ENCODE measurements at regions not wholly inside any gene's neighbourhood (a gene's known extent, or its start where the extent isn't known, plus 50 kb on each side); places are given as distances from the start of the nearest gene placed in this dataset.

DNA sequence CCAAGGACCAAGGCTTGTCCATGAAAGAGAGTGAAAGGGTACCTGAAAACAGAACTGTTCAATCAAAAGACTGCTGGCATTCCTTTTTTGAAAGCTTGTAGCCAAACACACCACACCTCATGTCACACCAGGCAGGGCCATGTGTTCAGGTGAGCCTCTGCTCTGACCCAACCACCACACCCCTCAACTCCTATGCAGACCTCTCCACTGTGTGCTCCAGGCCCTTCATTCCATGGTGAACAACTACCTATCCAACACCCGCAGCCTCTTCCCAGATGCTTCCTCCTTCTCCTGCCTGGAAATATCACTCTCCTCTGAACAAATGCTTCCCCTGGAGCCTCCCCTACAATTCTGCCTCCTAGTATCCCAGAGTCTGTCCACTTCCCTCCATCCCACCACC lies 166.6 kb downstream of the AVL9 start:
- ATAC-seq = no peak
- POLR2A ChIA-PET = no interaction called here
- no TSS peak for BruUV-seq (replicated peaks)
- CTCF ChIA-PET = no interaction called here
- Histone ChIP-seq H3K4me3 (ENCODE audit: low read depth in 2 of 2, low read length in 2 of 2) (no peak overlapping the region), H3K36me3 (ENCODE audit: control insufficient read depth, insufficient read depth, low read length) (no peaks in the 10 kb centered on the region), H3K4me1 (ENCODE audit: control insufficient read depth, insufficient read depth, low read length) (peaks cover 9% of the 10 kb centered on the region), H3K9me3 (ENCODE audit: control insufficient read depth, insufficient read depth, low read depth, low read length) (peaks cover 4% of the 10 kb centered on the region; the same call in 1 of the 2 replicates), H3K27me3 (ENCODE audit: control insufficient read depth, insufficient read depth, low read length) (no peaks in the 10 kb centered on the region), H3K27ac (ENCODE audit: low read length) (no peak overlapping the region)
- intact Hi-C loops (cut with micrococcal nuclease; ENCODE audit: unreplicated experiment) (loop anchor here (10.0 kb wide), 1 partner anchor 167 kb away; the partner anchor contains the start of genes AVL9 and LSM5), in situ Hi-C loops (cut with HindIII; ENCODE audit: low pct_unique_long_range_greater_than_20kb, low sequenced_read_pairs) (no loop called here)
- TF ChIP-seq POLR2AphosphoS5 (IDR thresholded peaks at IDR 0.05; ENCODE audit: low read depth, low read length) = no peak
- no peak for TF ChIP-seq SIN3A (IDR thresholded peaks at IDR 0.05; ENCODE audit: borderline replicate concordance, insufficient read depth, low read depth, low read length)
- no peak for TF ChIP-seq CTCF (IDR thresholded peaks at IDR 0.05)
- TF ChIP-seq, protein P1, sequence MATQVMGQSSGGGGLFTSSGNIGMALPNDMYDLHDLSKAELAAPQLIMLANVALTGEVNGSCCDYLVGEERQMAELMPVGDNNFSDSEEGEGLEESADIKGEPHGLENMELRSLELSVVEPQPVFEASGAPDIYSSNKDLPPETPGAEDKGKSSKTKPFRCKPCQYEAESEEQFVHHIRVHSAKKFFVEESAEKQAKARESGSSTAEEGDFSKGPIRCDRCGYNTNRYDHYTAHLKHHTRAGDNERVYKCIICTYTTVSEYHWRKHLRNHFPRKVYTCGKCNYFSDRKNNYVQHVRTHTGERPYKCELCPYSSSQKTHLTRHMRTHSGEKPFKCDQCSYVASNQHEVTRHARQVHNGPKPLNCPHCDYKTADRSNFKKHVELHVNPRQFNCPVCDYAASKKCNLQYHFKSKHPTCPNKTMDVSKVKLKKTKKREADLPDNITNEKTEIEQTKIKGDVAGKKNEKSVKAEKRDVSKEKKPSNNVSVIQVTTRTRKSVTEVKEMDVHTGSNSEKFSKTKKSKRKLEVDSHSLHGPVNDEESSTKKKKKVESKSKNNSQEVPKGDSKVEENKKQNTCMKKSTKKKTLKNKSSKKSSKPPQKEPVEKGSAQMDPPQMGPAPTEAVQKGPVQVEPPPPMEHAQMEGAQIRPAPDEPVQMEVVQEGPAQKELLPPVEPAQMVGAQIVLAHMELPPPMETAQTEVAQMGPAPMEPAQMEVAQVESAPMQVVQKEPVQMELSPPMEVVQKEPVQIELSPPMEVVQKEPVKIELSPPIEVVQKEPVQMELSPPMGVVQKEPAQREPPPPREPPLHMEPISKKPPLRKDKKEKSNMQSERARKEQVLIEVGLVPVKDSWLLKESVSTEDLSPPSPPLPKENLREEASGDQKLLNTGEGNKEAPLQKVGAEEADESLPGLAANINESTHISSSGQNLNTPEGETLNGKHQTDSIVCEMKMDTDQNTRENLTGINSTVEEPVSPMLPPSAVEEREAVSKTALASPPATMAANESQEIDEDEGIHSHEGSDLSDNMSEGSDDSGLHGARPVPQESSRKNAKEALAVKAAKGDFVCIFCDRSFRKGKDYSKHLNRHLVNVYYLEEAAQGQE (IDR thresholded peaks at IDR 0.05; ENCODE audit: insufficient read depth in 1 of 2, low read depth in 2 of 2, low read length in 1 of 2) = no peak
- TF ChIP-seq TCF7L2 (IDR thresholded peaks at IDR 0.05; ENCODE audit: low read depth, low read length) = no peak
- no peak for DNase-seq (ENCODE audit: low read depth, low spot score)

DNA sequence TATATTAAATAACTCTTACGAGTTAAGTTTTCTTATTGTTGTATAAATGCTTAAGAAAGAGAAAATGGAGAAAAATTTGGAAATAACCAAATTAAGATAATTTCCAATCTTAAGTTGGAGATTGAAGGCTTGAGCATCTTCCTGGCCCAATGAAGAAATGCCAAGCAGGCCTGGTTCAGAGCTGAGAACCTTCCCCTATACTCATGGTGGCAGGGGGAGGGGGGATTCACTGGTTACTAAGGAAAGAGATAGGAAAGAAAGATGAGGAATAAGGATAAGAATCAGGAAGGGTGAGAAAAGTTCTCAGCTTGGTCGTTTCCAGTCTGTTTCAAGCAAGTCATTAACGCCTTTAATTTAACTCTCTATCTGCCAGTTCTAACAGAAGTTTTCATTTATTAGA lies 166.2 kb downstream of the AVL9 start:
- ChIA-PET POLR2A (no interaction called here), CTCF (no interaction called here)
- no peak for ATAC-seq
- no TSS peak for BruUV-seq (replicated peaks)
- H3K9me3 ChIP-seq (ENCODE audit: control insufficient read depth, insufficient read depth, low read depth, low read length) = 0 out of 2 replicates have a peak, but pooled peaks cover under 1% of the 10 kb centered on the region
- no peak overlapping the region for H3K27ac ChIP-seq (ENCODE audit: low read length)
- in situ Hi-C loops (cut with HindIII; ENCODE audit: low pct_unique_long_range_greater_than_20kb, low sequenced_read_pairs) (no loop called here), intact Hi-C loops (cut with micrococcal nuclease; ENCODE audit: unreplicated experiment) (loop anchor here (10.0 kb wide), 1 partner anchor 167 kb away; the partner anchor contains the start of genes AVL9 and LSM5)
- no peak overlapping the region for H3K4me3 ChIP-seq (ENCODE audit: low read depth in 2 of 2, low read length in 2 of 2)
- H3K4me1 ChIP-seq (ENCODE audit: control insufficient read depth, insufficient read depth, low read length) = peaks cover 9% of the 10 kb centered on the region
- no peaks in the 10 kb centered on the region for H3K36me3 ChIP-seq (ENCODE audit: control insufficient read depth, insufficient read depth, low read length)
- TF ChIP-seq, protein P1 (IDR thresholded peaks at IDR 0.05; ENCODE audit: insufficient read depth in 1 of 2, low read depth in 2 of 2, low read length in 1 of 2) = no peak
- TF ChIP-seq TCF7L2 (IDR thresholded peaks at IDR 0.05; ENCODE audit: low read depth, low read length) (no peak), CTCF (IDR thresholded peaks at IDR 0.05) (no peak), SIN3A (IDR thresholded peaks at IDR 0.05; ENCODE audit: borderline replicate concordance, insufficient read depth, low read depth, low read length) (no peak)
- DNase-seq (ENCODE audit: low read depth, low spot score) = no peak
- no peaks in the 10 kb centered on the region for H3K27me3 ChIP-seq (ENCODE audit: control insufficient read depth, insufficient read depth, low read length)

Data from Panc1 (cell line).